Activated T-cell treated with anti-CD3 and anti-CD28 coated beads, Interleukin-2, amount 50 U/mL, for 24 hours (primary cell): ENCODE measurements at regions not wholly inside any gene's neighbourhood (a gene's known extent, or its start where the extent isn't known, plus 50 kb on each side); places are given as distances from the start of the nearest gene placed in this dataset.
"Not testable (repeated sequence)": the region's sequence is repeated elsewhere in the genome, so short reads cannot be mapped to it uniquely, and the experiment has no call there.

Experiments used
- DNase-seq: peaks from one replicate; pipeline ENCODE4 v3.0.0-alpha.2; 2020
- H3K27ac Mint-ChIP-seq: 2 replicates; pipeline ENCODE4 v1.8.0; 2020; ENCODE audit warnings: mild to moderate bottlenecking, mixed read lengths
- H3K27me3 Mint-ChIP-seq: 2 replicates; pipeline ENCODE4 v1.8.0; 2020; ENCODE audit warnings: mixed read lengths
- H3K36me3 Mint-ChIP-seq: 2 replicates; pipeline ENCODE4 v1.8.0; 2020; ENCODE audit warnings: low read depth, mixed read lengths
- H3K4me1 Mint-ChIP-seq: 2 replicates; pipeline ENCODE4 v1.8.0; 2020; ENCODE audit warnings: low read depth, mixed read lengths
- H3K4me3 Mint-ChIP-seq: 2 replicates; pipeline ENCODE4 v1.8.0; 2020; ENCODE audit warnings: mild to moderate bottlenecking, moderate library complexity, mixed read lengths
- H3K9me3 Mint-ChIP-seq: 2 replicates; pipeline ENCODE4 v1.8.0; 2020; ENCODE audit warnings: mixed read lengths

DNA sequence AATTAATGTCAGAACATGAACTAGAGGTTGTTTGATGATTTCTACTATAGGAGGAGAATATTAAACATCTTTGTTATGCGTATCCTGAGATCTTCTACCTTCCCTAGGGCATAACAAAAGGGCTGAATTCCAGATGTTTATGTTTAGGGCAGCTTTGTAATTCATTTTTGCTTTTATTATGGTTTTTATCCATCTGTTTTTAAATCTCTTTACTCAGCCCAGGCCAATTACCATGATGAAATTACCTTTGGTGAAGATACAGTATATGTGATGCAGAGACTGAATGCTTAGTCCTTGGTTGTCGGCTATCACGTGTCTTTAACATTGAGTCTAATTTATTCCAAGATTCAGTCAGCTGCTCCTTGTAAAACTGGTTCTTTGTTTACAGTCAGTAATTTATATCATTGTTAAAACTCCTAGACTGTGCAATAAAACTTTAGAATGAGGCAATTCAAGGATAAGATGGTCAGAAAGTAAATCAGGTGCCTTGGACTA is 176.9 kb downstream of the CTH start:
- DNase-seq, result no peak
- H3K27me3 Mint-ChIP-seq, result no peaks in the 10 kb centered on the region
- no peaks in the 10 kb centered on the region for H3K36me3 Mint-ChIP-seq
- H3K27ac Mint-ChIP-seq, result no peak overlapping the region
- no peak overlapping the region for H3K4me3 Mint-ChIP-seq
- no peaks in the 10 kb centered on the region for H3K9me3 Mint-ChIP-seq
- no peaks in the 10 kb centered on the region for H3K4me1 Mint-ChIP-seq

DNA sequence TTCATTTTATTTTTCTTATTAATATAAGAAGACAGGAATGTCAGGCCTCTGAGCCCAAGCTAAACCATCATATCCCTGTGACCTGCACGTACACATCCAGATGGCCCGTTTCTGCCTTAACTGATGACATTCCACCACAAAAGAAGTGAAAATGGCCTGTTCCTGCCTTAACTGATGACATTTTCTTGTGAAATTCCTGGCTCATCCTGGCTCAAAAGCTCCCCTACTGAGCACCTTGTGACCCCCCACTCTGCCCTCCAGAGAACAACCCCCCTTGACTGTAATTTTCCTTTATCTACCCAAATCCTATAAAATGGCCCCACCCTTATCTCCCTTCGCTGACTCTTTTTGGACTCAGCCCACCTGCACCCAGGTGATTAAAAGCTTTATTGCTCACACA is 182.5 kb downstream of the CTH start:
- not testable (repeated sequence) for DNase-seq, H3K27ac Mint-ChIP-seq, H3K36me3 Mint-ChIP-seq, H3K9me3 Mint-ChIP-seq, H3K4me3 Mint-ChIP-seq, H3K27me3 Mint-ChIP-seq, H3K4me1 Mint-ChIP-seq

DNA sequence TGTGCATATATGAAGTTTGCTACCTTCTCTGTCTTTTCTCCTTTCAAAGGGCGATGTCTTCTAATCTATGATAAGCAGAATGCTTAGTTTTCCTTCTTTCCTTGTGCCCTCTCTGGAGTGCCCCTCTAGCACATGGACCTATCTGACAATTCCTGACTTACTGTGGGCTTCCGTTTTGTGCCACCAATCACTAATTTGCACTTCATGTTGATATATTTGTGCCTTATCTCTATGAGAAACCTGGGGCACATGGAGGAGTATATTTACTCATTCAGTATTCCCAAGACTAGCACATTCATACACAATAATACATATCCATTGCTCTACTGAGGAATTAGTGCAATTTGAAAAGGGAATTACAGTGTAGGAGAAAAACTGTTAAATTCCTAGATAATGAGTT is 197.7 kb downstream of the CTH start:
- no peaks in the 10 kb centered on the region for H3K4me1 Mint-ChIP-seq
- H3K27ac Mint-ChIP-seq, result no peak overlapping the region
- H3K4me3 Mint-ChIP-seq, result no peak overlapping the region
- H3K36me3 Mint-ChIP-seq, result no peaks in the 10 kb centered on the region
- H3K27me3 Mint-ChIP-seq, result no peaks in the 10 kb centered on the region
- H3K9me3 Mint-ChIP-seq, result no peaks in the 10 kb centered on the region
- DNase-seq, result no peak

DNA sequence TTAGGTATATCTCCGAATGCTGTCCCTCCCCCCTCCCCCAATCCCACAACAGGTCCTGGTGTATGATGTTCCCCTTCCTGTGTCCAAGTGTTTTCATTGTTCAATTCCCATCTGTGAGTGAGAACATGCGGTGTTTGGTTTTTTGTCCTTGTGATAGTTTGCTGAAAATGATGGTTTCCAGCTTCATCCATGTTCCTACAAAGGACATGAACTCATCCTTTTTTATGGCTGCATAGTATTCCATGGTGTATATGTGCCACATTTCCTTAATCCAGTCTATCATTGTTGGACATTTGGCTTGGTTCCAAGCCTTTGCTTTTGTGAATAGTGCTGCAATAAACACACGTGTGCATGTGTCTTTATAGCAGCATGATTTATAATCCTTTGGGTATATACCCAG is 199.1 kb downstream of the CTH start:
- H3K9me3 Mint-ChIP-seq, H3K36me3 Mint-ChIP-seq, H3K4me1 Mint-ChIP-seq, H3K4me3 Mint-ChIP-seq, DNase-seq, H3K27me3 Mint-ChIP-seq, H3K27ac Mint-ChIP-seq: not testable (repeated sequence)

DNA sequence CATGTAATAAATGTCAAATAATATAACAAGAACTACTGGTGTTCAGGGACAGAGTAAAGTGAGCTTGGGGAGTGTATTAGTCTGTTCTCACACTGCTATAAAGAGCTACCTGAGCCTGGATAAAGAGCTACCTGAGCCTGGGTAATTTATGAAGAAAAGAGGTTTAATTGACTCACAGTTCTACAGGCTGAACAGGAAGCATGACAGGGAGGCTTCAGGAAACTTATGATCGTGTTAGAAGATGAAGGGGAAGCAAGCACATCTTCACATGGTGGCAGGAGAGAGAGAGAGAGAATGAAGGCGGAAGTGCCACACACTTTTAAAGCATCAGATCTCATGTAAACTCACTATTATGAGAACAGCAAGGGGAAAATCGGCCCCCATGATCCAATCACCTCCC is 205.9 kb downstream of the CTH start:
- no peak for DNase-seq
- no peaks in the 10 kb centered on the region for H3K36me3 Mint-ChIP-seq
- H3K4me1 Mint-ChIP-seq, result no peaks in the 10 kb centered on the region
- H3K4me3 Mint-ChIP-seq, result no peak overlapping the region
- no peak overlapping the region for H3K27ac Mint-ChIP-seq
- peaks cover 3% of the 10 kb centered on the region for H3K9me3 Mint-ChIP-seq
- no peaks in the 10 kb centered on the region for H3K27me3 Mint-ChIP-seq

DNA sequence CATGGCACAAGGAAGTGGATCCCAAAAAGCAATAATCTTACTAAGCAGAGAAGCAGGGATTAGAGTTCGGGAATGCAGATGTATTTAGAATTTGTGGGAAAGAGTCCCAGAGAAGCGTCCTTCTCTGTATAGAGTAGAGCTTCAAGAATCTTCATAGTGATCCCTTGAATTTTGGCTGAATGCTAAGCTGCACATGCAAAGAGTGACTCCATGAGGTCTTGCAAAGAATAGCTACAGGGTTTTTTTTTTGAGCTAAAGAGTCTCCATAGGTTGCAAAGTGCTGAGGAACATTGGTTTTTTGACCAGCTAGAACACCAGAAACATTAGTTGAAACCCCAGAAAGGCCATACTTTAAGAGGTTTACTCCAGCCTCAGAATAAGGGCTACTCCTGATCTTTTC is 206.7 kb downstream of the CTH start:
- Mint-ChIP-seq H3K9me3 (peaks cover 3% of the 10 kb centered on the region), H3K4me3 (no peak overlapping the region), H3K27ac (no peak overlapping the region), H3K27me3 (no peaks in the 10 kb centered on the region), H3K4me1 (no peaks in the 10 kb centered on the region), H3K36me3 (no peaks in the 10 kb centered on the region)
- DNase-seq, result no peak

DNA sequence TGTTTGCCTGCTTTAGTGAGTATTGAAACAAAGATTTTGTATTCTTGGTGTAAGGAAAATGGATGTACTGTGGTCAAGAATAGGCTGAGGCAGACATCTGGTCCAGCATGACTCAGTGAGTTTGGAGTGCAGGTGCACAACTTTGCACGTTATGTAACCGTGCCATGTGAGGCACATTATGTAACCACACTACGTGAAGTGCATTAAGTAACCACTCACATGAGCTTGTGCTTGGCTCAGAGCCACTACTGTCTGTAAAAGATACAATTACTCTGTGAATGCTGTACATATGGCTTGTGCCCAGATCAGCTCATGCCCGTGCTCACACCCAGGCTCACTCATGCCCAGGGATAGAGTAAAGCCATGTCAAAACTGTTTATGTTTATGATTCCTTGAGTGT is 216.8 kb downstream of the CTH start:
- Mint-ChIP-seq H3K27me3 (no peaks in the 10 kb centered on the region), H3K9me3 (no peaks in the 10 kb centered on the region), H3K27ac (no peak overlapping the region), H3K4me3 (no peak overlapping the region), H3K36me3 (no peaks in the 10 kb centered on the region), H3K4me1 (no peaks in the 10 kb centered on the region)
- DNase-seq, result no peak

DNA sequence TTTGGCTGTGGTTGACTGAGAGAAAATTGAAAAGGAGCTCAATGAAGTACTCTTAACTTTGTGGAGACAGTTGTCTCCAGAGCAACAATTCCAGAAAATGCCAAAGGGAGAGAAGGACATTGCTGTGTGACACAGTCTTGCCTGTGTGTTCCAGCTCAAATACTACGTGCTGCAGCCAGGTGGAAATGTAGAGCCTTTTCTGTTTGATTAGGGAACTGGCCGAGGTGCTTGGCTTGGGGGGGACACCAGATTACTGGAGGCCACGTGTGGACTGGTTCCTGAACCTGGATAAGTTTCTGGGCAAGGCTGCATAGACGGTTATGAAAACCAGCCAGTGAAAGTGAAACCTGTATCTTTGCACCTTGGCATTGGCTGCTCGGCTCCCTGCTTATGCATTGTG is 217.9 kb downstream of the CTH start:
- H3K36me3 Mint-ChIP-seq, result no peaks in the 10 kb centered on the region
- H3K9me3 Mint-ChIP-seq, result no peaks in the 10 kb centered on the region
- no peaks in the 10 kb centered on the region for H3K4me1 Mint-ChIP-seq
- DNase-seq, result no peak
- no peak overlapping the region for H3K4me3 Mint-ChIP-seq
- no peaks in the 10 kb centered on the region for H3K27me3 Mint-ChIP-seq
- H3K27ac Mint-ChIP-seq, result no peak overlapping the region

DNA sequence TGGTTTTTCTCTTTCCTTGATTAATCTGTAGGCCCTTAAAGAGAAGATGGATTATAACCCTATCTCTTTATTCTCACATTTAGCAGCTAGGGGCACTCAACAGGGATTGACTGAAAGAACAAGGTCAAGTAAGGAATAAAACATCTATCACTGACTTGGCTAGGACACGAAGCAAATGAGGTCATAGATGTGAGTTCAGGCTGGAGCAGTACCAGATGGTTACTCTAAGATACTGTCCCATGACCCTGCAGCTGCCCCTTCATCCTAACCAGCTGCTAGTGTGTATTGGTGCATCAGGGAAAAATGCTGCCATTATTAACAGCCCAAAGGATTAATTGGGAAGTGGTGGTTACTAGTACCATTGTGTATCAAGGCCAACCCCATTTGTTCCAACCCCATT is 221.9 kb downstream of the CTH start:
- Mint-ChIP-seq H3K27ac (no peak overlapping the region), H3K4me1 (no peaks in the 10 kb centered on the region), H3K36me3 (no peaks in the 10 kb centered on the region), H3K4me3 (no peak overlapping the region), H3K9me3 (no peaks in the 10 kb centered on the region), H3K27me3 (no peaks in the 10 kb centered on the region)
- no peak for DNase-seq

DNA sequence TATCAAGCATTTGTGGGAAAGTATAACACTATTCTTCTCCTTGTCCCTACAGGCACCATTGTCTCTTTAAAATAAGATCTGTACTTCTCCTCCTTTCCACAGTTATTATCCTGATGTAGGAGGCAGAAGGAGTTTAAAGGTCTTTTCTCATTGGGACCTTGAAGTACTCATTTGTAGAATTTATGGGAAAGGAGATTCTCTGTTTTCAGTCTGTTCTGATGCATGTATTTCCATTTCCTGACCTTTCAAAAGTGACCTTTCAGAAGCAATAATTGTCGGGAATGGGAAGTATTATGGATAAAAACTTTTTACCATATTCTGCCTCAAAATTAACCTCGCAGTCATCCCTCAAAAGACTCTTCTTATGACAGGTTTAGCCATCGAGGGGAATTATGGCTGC is 224.8 kb downstream of the CTH start:
- DNase-seq, result no peak
- Mint-ChIP-seq H3K27me3 (no peaks in the 10 kb centered on the region), H3K4me3 (no peak overlapping the region), H3K27ac (no peak overlapping the region), H3K36me3 (no peaks in the 10 kb centered on the region), H3K9me3 (no peaks in the 10 kb centered on the region), H3K4me1 (no peaks in the 10 kb centered on the region)

DNA sequence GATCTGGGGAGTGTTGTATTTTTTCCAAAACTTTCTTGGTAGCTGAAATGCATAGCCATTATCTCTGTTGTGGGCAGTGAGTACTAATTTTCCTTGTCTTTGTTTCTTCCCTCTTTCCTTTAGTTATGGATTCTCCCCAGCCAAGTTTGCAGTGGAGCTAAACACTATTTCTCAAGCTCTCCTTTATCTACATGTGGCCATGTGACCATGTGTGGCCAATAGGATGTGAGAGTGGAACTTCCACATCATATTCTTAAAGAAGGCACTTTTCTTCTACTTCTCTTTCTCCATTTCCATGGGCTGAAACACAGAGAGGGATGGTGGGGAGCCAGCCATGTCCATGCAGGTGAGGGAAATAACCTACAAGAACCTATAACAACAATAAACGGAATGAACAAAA is 230.8 kb downstream of the CTH start:
- H3K4me1 Mint-ChIP-seq, result no peaks in the 10 kb centered on the region
- H3K36me3 Mint-ChIP-seq, result no peaks in the 10 kb centered on the region
- DNase-seq, result no peak
- no peaks in the 10 kb centered on the region for H3K9me3 Mint-ChIP-seq
- no peak overlapping the region for H3K4me3 Mint-ChIP-seq
- no peaks in the 10 kb centered on the region for H3K27me3 Mint-ChIP-seq
- no peak overlapping the region for H3K27ac Mint-ChIP-seq

DNA sequence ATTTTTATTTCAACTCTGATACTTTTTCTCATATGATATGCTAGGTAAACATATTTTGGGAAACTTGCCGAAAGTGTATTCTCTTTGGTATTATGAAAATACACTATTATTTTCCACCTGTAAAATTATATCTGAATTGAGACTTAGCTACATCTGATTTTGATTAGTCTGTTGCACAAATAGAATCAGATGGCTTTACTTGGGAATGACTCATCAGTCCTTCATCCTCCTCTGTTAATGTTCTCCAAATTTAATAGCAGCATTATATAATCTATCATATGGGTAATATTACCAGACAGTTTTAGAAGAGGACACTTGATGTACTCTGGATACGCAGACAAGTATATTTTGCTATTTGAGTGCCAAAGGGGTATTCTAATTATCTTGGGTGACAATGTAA is 245.3 kb downstream of the CTH start:
- Mint-ChIP-seq H3K36me3 (no peaks in the 10 kb centered on the region), H3K9me3 (no peaks in the 10 kb centered on the region), H3K27me3 (no peaks in the 10 kb centered on the region), H3K4me3 (no peak overlapping the region), H3K4me1 (no peaks in the 10 kb centered on the region), H3K27ac (no peak overlapping the region)
- no peak for DNase-seq

DNA sequence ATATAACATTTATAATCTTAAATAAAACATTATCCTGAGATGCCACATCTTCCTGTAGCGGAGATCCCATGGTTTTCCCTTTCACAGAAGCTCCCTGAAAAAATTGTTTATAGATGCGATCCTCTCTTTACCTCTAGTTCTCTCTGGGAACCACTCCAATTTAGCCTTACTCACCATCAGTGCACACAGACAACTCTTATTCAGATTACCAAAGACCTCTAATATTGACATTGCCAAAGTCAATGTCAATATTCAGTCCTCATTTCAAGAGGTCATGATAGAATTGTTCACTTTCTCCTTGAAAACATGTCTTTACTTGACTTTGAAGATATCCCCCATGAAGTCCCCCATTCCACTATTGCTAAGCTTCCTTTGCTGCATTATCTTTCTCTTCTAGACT is 248.8 kb downstream of the CTH start:
- Mint-ChIP-seq H3K4me1 (no peaks in the 10 kb centered on the region), H3K9me3 (no peaks in the 10 kb centered on the region), H3K27me3 (no peaks in the 10 kb centered on the region), H3K36me3 (no peaks in the 10 kb centered on the region), H3K27ac (no peak overlapping the region), H3K4me3 (no peak overlapping the region)
- no peak for DNase-seq

DNA sequence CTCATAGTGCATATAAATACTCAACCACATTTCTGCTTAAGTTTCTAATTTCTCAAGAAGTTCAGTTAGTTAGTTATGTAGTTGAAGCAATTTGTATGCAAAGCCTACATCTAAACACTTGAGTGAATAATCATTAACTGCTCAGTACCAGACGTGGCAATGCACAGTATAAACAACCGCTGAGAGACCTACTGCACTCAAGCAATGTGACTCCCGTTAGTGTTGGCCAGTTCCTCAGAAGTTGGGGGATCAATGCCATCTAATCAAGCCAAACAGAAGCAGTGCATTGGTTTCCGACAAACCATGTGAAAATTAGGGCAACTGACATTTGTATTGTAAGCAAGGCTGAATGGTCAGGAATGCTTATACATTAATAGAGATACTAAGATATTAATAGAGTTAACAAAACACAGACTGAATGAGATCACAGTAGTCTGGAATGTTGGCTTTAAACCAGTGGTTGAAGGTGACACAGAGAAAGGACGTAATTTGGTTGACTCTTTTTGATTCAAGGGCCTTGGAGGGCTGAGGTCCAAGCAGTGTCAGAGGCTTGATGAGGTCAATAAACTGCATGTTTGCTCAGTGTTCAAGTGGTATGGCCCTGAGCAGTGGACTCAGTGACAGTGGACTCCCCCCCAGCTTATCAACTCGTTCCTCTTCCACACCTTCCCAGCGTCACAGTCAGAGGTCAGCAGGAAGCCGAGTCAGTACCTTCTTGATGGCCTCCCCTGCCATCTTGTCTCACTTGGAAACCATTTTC is 255.5 kb downstream of the CTH start:
- Mint-ChIP-seq H3K36me3 (no peaks in the 10 kb centered on the region), H3K9me3 (no peaks in the 10 kb centered on the region), H3K27me3 (no peaks in the 10 kb centered on the region), H3K4me1 (no peaks in the 10 kb centered on the region), H3K4me3 (no peak overlapping the region), H3K27ac (no peak overlapping the region)
- DNase-seq, result no peak

DNA sequence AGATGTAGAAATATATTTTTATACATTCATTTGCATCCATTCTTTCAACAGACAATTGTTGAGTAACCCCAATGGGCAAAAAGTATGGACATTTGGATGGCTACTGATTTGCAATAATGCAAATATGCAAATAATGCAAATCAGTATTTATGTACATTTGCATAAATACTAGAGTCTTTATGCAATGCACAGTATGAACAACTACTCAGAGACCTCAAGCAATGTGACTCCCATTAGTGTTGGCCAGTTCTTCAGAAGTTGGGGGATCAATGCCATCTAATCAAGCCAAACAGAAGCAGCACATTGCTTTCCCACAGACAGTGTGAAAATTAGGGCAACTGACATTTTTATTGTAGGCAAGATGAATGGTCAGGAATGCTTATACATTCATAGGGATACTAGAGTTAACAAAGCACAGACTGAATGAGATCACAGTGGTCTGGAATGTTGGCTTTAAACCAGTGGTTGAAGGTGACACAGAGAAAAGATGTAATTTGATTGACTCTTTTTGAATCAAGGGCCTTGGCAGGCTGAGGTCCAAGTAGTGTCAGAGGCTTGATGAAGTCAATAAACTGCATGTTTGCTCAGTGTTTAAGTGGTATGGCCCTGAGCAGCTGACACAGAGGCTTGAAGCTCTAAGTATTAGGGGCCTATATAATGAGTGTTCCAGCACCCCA is 256.6 kb downstream of the CTH start:
- Mint-ChIP-seq H3K4me3 (no peak overlapping the region), H3K4me1 (no peaks in the 10 kb centered on the region), H3K27ac (no peak overlapping the region), H3K27me3 (no peaks in the 10 kb centered on the region), H3K9me3 (no peaks in the 10 kb centered on the region), H3K36me3 (no peaks in the 10 kb centered on the region)
- DNase-seq, result no peak
